Activated naive CD4-positive, alpha-beta T cell treated with anti-CD3 and anti-CD28 coated beads, Interleukin-2, amount 50 U/mL, for 24 hours (primary cell): ENCODE measurements at regions not wholly inside any gene's neighbourhood (a gene's known extent, or its start where the extent isn't known, plus 50 kb on each side); places are given as distances from the start of the nearest gene placed in this dataset.

ENCODE experiments used
- H3K27ac Mint-ChIP-seq: one replicate; pipeline ENCODE4 v1.8.0; 2021; ENCODE audit warnings: mild to moderate bottlenecking, mixed read lengths
- H3K27me3 Mint-ChIP-seq: one replicate; pipeline ENCODE4 v1.8.0; 2021; ENCODE audit warnings: mixed read lengths
- H3K36me3 Mint-ChIP-seq: one replicate; pipeline ENCODE4 v1.8.0; 2021; ENCODE audit warnings: mixed read lengths
- H3K4me1 Mint-ChIP-seq: one replicate; pipeline ENCODE4 v1.8.0; 2021; ENCODE audit warnings: mixed read lengths
- H3K4me3 Mint-ChIP-seq: one replicate; pipeline ENCODE4 v1.8.0; 2021; ENCODE audit warnings: mild to moderate bottlenecking, mixed read lengths
- H3K9me3 Mint-ChIP-seq: one replicate; pipeline ENCODE4 v1.8.0; 2021; ENCODE audit warnings: mixed read lengths

- Mint-ChIP-seq H3K4me1 (no peaks in the 10 kb centered on the region), H3K27ac (no peak overlapping the region), H3K4me3 (no peak overlapping the region), H3K9me3 (peaks cover 12% of the 10 kb centered on the region), H3K36me3 (peaks cover 2% of the 10 kb centered on the region), H3K27me3 (peaks cover 10% of the 10 kb centered on the region)
These were observed 238.9 kb downstream of the CYP26B1 start for GRCh38 chr2:71908798-71909197.

GRCh38 chr2:71907503-71907902, 240.2 kb downstream of the CYP26B1 start:
- Mint-ChIP-seq H3K4me3 (no peak overlapping the region), H3K27ac (no peak overlapping the region), H3K27me3 (peaks cover 12% of the 10 kb centered on the region), H3K4me1 (no peaks in the 10 kb centered on the region), H3K36me3 (peaks cover 2% of the 10 kb centered on the region), H3K9me3 (peaks cover 12% of the 10 kb centered on the region)

- Mint-ChIP-seq H3K9me3 (peaks cover 12% of the 10 kb centered on the region), H3K27me3 (peaks cover 12% of the 10 kb centered on the region), H3K27ac (no peak overlapping the region), H3K4me3 (no peak overlapping the region), H3K36me3 (peaks cover 2% of the 10 kb centered on the region), H3K4me1 (no peaks in the 10 kb centered on the region)
These were observed 241.2 kb downstream of the CYP26B1 start for GRCh38 chr2:71906357-71906973.

- Mint-ChIP-seq H3K27me3 (peaks cover 14% of the 10 kb centered on the region), H3K27ac (no peak overlapping the region), H3K4me1 (no peaks in the 10 kb centered on the region), H3K9me3 (peaks cover 12% of the 10 kb centered on the region), H3K36me3 (peaks cover 2% of the 10 kb centered on the region), H3K4me3 (no peak overlapping the region)
These were observed 242.5 kb downstream of the CYP26B1 start for GRCh38 chr2:71905205-71905604.

- Mint-ChIP-seq H3K36me3 (no peaks in the 10 kb centered on the region), H3K27ac (no peak overlapping the region), H3K9me3 (no peaks in the 10 kb centered on the region), H3K4me3 (no peak overlapping the region), H3K4me1 (no peaks in the 10 kb centered on the region), H3K27me3 (peaks cover 15% of the 10 kb centered on the region)
These were observed 243.8 kb downstream of the CYP26B1 start for GRCh38 chr2:71903841-71904240.

- H3K4me3 Mint-ChIP-seq: no peak overlapping the region
- no peaks in the 10 kb centered on the region for H3K9me3 Mint-ChIP-seq
- no peak overlapping the region for H3K27ac Mint-ChIP-seq
- H3K4me1 Mint-ChIP-seq: no peaks in the 10 kb centered on the region
- H3K27me3 Mint-ChIP-seq: peaks cover 12% of the 10 kb centered on the region
- H3K36me3 Mint-ChIP-seq: no peaks in the 10 kb centered on the region
These were observed 246.2 kb downstream of the CYP26B1 start for GRCh38 chr2:71901466-71901865.

- Mint-ChIP-seq H3K4me3 (no peak overlapping the region), H3K27me3 (peaks cover 9% of the 10 kb centered on the region), H3K36me3 (no peaks in the 10 kb centered on the region), H3K9me3 (no peaks in the 10 kb centered on the region), H3K4me1 (no peaks in the 10 kb centered on the region), H3K27ac (no peak overlapping the region)
These were observed 248.6 kb downstream of the CYP26B1 start for GRCh38 chr2:71898851-71899681.

GRCh38 chr2:71898375-71898774, 249.3 kb downstream of the CYP26B1 start:
- Mint-ChIP-seq H3K9me3 (no peaks in the 10 kb centered on the region), H3K27ac (no peak overlapping the region), H3K27me3 (peaks cover 6% of the 10 kb centered on the region), H3K4me1 (no peaks in the 10 kb centered on the region), H3K36me3 (no peaks in the 10 kb centered on the region), H3K4me3 (no peak overlapping the region)

GRCh38 chr2:71897836-71898235, 249.8 kb downstream of the CYP26B1 start:
- H3K36me3 Mint-ChIP-seq: no peaks in the 10 kb centered on the region
- H3K9me3 Mint-ChIP-seq: no peaks in the 10 kb centered on the region
- no peak overlapping the region for H3K27ac Mint-ChIP-seq
- no peaks in the 10 kb centered on the region for H3K4me1 Mint-ChIP-seq
- H3K4me3 Mint-ChIP-seq: no peak overlapping the region
- H3K27me3 Mint-ChIP-seq: peaks cover 6% of the 10 kb centered on the region

- Mint-ChIP-seq H3K9me3 (no peaks in the 10 kb centered on the region), H3K27ac (no peak overlapping the region), H3K4me3 (no peak overlapping the region), H3K4me1 (no peaks in the 10 kb centered on the region), H3K27me3 (peaks cover 6% of the 10 kb centered on the region), H3K36me3 (no peaks in the 10 kb centered on the region)
These were observed 250.6 kb downstream of the CYP26B1 start for GRCh38 chr2:71897137-71897480.

- H3K9me3 Mint-ChIP-seq: no peaks in the 10 kb centered on the region
- H3K36me3 Mint-ChIP-seq: no peaks in the 10 kb centered on the region
- H3K4me3 Mint-ChIP-seq: no peak overlapping the region
- peaks cover 4% of the 10 kb centered on the region for H3K27me3 Mint-ChIP-seq
- H3K27ac Mint-ChIP-seq: no peak overlapping the region
- no peaks in the 10 kb centered on the region for H3K4me1 Mint-ChIP-seq
These were observed 251.1 kb downstream of the CYP26B1 start for GRCh38 chr2:71896385-71897136.

- no peaks in the 10 kb centered on the region for H3K36me3 Mint-ChIP-seq
- H3K27ac Mint-ChIP-seq: no peak overlapping the region
- no peaks in the 10 kb centered on the region for H3K4me1 Mint-ChIP-seq
- H3K9me3 Mint-ChIP-seq: no peaks in the 10 kb centered on the region
- H3K4me3 Mint-ChIP-seq: no peak overlapping the region
- H3K27me3 Mint-ChIP-seq: peaks cover 3% of the 10 kb centered on the region
These were observed 252.1 kb downstream of the CYP26B1 start for GRCh38 chr2:71895320-71896161.

- Mint-ChIP-seq H3K27me3 (peaks cover 2% of the 10 kb centered on the region), H3K9me3 (no peaks in the 10 kb centered on the region), H3K4me3 (no peak overlapping the region)
These were observed 253.4 kb downstream of the CYP26B1 start for GRCh38 chr2:71894261-71894660.

GRCh38 chr2:71893646-71894045, 254.0 kb downstream of the CYP26B1 start:
- Mint-ChIP-seq H3K27ac (no peak overlapping the region), H3K4me3 (no peak overlapping the region), H3K27me3 (no peaks in the 10 kb centered on the region), H3K9me3 (no peaks in the 10 kb centered on the region), H3K4me1 (no peaks in the 10 kb centered on the region), H3K36me3 (no peaks in the 10 kb centered on the region)

More at GRCh38 chr2:71894261-71894660, 253.4 kb downstream of the CYP26B1 start:
- H3K4me1 Mint-ChIP-seq: no peaks in the 10 kb centered on the region
- H3K27ac Mint-ChIP-seq: no peak overlapping the region
- H3K36me3 Mint-ChIP-seq: no peaks in the 10 kb centered on the region

- Mint-ChIP-seq H3K4me3 (no peak overlapping the region), H3K27me3 (peaks cover 3% of the 10 kb centered on the region), H3K27ac (no peak overlapping the region), H3K9me3 (no peaks in the 10 kb centered on the region), H3K4me1 (no peaks in the 10 kb centered on the region), H3K36me3 (no peaks in the 10 kb centered on the region)
These were observed 254.8 kb downstream of the CYP26B1 start for GRCh38 chr2:71892896-71893295.
